ENCODE measurements at regions not wholly inside any gene's neighbourhood (a gene's known extent, or its start where the extent isn't known, plus 50 kb on each side); places are given as distances from the start of the nearest gene placed in this dataset.

DNA sequence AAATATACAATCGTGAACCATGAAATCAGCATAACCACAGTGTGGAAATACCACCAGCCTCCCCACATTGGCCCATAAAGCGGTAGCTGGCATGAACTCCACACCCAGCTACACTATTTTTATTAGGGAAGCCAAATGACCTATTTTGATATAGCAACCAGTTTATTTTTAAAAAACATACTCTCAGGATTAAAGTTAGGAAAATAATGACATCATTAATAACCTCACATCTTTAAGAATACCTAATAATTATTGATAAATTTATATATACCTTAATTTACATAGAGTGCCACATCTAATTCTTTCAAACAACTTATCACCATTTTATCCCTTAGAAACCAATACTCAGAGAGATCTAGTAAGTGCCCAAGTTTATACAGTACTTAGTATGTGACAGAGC is 692.0 kb upstream of the PKDCC start:
- TF ChIP-seq, protein P1, sequence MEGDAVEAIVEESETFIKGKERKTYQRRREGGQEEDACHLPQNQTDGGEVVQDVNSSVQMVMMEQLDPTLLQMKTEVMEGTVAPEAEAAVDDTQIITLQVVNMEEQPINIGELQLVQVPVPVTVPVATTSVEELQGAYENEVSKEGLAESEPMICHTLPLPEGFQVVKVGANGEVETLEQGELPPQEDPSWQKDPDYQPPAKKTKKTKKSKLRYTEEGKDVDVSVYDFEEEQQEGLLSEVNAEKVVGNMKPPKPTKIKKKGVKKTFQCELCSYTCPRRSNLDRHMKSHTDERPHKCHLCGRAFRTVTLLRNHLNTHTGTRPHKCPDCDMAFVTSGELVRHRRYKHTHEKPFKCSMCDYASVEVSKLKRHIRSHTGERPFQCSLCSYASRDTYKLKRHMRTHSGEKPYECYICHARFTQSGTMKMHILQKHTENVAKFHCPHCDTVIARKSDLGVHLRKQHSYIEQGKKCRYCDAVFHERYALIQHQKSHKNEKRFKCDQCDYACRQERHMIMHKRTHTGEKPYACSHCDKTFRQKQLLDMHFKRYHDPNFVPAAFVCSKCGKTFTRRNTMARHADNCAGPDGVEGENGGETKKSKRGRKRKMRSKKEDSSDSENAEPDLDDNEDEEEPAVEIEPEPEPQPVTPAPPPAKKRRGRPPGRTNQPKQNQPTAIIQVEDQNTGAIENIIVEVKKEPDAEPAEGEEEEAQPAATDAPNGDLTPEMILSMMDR (IDR thresholded peaks at IDR 0.05) = no peak
- TF ChIP-seq EZH2 (IDR thresholded peaks at IDR 0.05) = no peak

All from neural progenitor cell (in vitro differentiated cells).